WI38 (cell line): ENCODE measurements at regions not wholly inside any gene's neighbourhood (a gene's known extent, or its start where the extent isn't known, plus 50 kb on each side); places are given as distances from the start of the nearest gene placed in this dataset.

Source experiments
- H3K4me3 ChIP-seq: 2 replicates; pipeline ENCODE4 v1.5.1; 2011; ENCODE audit warnings: low read depth, mild to moderate bottlenecking, control low read depth, low read length
- TF ChIP-seq, protein P1 (sequence below): IDR thresholded peaks from 2 replicates; pipeline ENCODE4 v1.5.1; 2012; ENCODE audit warnings: low read depth, mild to moderate bottlenecking, control low read depth, low read length

DNA sequence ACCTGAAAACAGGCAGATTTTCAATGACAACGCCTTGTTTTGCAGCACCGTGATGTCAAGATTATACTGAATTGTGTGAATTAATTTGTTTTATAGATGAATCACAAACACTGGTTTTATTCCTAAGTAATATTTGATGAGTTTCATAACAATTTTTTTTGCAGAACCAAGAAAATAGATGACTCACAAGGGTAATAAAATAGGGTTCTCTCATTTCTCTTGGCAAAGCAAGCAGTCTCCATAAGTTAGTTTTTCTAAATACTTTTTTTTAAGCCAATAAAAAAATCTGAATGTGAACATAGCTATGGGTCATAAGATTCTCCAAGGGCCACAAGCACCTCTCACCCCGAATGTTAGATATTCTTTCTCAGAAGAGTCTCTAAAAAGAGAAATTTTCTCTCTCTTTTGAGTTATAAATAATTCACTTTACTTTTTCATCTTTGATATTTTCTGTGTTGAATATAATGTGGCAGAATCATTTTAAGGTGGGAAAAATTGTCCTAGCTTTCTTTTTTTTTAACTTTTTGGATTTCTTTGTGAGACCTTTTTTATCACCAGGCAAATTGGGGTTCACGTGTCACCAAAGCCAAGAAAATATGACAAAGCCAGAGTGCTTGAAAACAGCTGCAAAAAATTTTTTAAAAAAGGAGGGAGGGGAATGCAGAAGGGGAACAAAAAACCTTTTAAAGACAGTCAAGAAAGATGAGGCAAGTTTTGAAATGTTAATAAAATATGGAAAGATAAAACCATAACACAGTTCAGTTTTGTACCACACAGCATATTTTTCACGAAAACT, 174.6 kb upstream of the DAPK1 start:
- no peak overlapping the region for H3K4me3 ChIP-seq
- TF ChIP-seq, protein P1, sequence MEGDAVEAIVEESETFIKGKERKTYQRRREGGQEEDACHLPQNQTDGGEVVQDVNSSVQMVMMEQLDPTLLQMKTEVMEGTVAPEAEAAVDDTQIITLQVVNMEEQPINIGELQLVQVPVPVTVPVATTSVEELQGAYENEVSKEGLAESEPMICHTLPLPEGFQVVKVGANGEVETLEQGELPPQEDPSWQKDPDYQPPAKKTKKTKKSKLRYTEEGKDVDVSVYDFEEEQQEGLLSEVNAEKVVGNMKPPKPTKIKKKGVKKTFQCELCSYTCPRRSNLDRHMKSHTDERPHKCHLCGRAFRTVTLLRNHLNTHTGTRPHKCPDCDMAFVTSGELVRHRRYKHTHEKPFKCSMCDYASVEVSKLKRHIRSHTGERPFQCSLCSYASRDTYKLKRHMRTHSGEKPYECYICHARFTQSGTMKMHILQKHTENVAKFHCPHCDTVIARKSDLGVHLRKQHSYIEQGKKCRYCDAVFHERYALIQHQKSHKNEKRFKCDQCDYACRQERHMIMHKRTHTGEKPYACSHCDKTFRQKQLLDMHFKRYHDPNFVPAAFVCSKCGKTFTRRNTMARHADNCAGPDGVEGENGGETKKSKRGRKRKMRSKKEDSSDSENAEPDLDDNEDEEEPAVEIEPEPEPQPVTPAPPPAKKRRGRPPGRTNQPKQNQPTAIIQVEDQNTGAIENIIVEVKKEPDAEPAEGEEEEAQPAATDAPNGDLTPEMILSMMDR, result no peak

DNA sequence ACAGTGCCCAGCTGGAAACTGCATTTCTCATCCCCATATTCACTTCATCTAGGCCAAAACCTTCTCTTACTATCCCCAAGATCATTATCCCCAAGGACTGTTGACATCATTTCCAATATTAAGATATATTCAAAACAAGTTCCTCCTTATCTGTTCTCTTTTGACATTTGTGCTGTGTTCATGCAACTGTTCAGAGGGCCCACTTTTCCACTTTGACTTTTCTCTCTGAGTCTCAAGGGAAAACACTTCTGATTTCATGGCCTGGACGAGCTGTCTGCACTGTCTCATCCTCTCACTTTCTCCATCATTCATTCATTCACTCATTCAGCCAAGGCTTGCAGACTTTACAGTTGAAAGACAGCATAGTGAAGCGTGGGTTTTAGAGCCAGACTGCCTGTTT, 173.7 kb upstream of the DAPK1 start:
- TF ChIP-seq, protein P1, result no peak
- H3K4me3 ChIP-seq, result no peak overlapping the region

DNA sequence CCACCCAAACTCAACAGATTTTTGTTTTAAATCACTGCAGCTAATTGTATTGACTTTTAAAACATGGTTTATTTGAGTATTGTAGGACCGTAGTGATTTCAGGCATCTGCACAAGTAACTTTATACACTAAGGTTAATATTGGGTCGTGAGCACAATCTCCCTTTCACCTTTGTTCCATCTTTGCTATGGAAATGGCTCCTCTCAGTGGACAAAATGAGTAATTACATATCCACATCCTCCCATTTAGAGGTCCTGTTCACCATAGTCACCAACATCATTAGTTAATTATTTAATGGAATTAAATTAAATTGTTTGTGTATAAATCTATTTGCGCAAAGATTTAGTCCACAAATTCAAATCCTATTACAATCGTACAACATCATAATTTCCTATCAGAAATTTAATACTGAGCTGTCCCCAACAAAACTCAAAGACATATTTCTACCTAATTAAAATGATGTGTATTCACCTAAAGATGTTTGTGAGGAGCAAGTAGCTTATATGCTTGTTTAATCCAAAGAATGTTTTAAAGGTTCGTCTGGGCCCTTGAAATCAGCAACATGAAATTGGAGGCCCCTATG, 173.0 kb upstream of the DAPK1 start:
- TF ChIP-seq, protein P1, result no peak
- no peak overlapping the region for H3K4me3 ChIP-seq

DNA sequence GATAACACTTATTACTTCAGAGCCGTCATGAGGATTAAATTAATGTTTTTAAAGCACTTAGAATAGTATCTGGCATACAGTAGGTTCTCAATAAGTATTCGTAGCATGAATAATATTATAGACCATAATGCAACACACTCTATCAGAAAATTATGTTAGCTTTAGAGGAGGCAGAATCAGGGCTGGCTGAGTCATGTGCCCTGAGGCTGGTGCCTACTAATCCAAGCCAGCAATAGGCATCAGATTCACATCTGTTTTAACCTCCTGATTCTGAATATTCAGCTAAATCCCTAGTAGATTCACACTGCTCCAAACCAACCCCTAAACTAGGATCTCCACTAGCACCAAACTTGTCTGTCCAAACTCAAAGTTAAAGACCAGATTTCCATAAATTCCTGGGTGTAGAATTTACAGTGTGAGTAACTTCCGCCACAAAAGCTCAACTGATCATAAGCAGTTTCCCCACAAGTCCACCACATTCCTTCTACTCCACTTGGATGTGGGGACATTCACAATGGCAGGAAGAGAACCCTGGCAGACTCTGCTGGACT, 170.0 kb upstream of the DAPK1 start:
- H3K4me3 ChIP-seq, result no peak overlapping the region
- TF ChIP-seq, protein P1, result no peak

DNA sequence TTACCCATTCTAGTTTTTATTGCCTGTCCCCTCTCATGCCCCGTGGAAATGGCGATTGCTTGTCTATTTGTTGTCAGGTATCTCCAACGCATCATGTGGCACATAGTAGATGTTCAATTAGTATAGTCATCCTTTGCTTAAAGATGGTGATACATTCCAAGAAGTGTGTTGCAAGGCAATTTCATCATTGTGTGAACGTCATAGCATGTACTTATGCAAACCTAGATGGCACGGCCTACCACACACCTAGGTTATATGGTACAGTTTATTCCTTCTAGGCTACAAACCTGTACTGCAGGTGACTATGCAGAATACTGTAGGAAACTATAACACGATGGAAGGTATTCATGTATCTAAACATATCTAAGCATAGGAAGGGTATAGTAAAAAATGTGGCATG, 163.9 kb upstream of the DAPK1 start:
- TF ChIP-seq, protein P1, result no peak
- no peak overlapping the region for H3K4me3 ChIP-seq

DNA sequence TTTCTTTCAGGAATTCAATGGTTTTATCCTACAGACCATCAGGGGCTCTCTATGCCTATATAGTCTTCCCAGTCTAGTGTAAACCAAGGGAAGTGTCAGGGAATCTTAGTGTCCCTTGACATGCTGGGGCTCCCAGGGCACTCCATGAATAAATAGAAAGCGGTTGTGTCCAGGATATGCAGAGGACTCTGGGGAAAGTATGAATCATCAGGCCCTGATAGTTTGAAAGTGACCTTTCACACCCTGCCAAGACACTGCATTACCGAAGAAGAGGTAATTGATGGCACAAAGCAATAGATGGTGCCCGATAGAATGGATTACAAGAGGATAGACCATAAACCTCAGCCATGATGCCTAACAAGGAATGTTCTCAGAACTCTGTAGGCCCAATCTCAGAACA, 163.3 kb upstream of the DAPK1 start:
- TF ChIP-seq, protein P1, result no peak
- no peak overlapping the region for H3K4me3 ChIP-seq

DNA sequence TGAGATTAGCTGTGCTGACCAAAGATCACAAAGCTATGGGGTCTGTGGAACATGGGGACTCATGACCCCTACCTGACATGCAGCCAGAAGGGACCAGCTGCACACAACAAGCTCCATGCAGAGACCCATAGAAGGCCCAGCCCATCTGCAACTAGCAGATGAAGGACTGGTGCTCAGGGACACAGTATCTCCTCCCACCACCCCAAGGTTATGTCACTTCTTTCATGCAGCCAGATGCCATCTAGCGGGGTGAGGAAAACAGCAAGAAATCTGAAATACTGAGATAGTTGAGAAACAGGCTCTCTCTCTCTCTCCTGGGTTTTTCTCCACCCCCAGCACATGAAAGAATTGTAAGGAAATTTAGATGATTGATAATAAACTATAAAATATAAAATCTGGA, 161.3 kb upstream of the DAPK1 start:
- no peak overlapping the region for H3K4me3 ChIP-seq
- TF ChIP-seq, protein P1, result no peak
